Heart left ventricle (tissue), 16 donors: ENCODE measurements at regions not wholly inside any gene's neighbourhood (a gene's known extent, or its start where the extent isn't known, plus 50 kb on each side); places are given as distances from the start of the nearest gene placed in this dataset.

Experiments used
- ATAC-seq, 4 donors: fragments of 200-7000 bp; cut with Tn5 transposase; one replicate each; pipeline ENCODE4 v1.9.1; 2020 to 2022; ENCODE audit warnings: moderate library complexity in 4 of 4, mild to moderate bottlenecking in 3 of 4, moderate number of reproducible peaks in 1 of 4
- DNase-seq, 5 donors: peaks; one replicate each; pipeline ENCODE4 v3.0.0-alpha.2; 2020
- H3K27ac ChIP-seq, 12 donors: fragments of 200-600 bp; sonication (generic) in 4 of 12; one replicate each; pipeline versions ENCODE4 v1.5.0 to v1.8.0; 2016 to 2022; ENCODE audit warnings: mild to moderate bottlenecking in 2 of 12
- H3K27me3 ChIP-seq, 9 donors: fragments of 200-600 bp; sonication (generic) in 2 of 9; one replicate each; pipeline versions ENCODE4 v1.5.1 to v1.8.0; 2016 to 2022; ENCODE audit warnings: mild to moderate bottlenecking in 3 of 9
- H3K36me3 ChIP-seq, 9 donors: fragments of 200-600 bp; sonication (generic) in 2 of 9; one replicate each; pipeline versions ENCODE4 v1.5.0 to v1.8.0; 2018 to 2022; ENCODE audit warnings: mild to moderate bottlenecking in 2 of 9
- H3K4me1 ChIP-seq, 12 donors: fragments of 200-600 bp; sonication (generic) in 4 of 12; one replicate each; pipeline versions ENCODE4 v1.5.0 to v1.8.0; 2016 to 2022; ENCODE audit warnings: mild to moderate bottlenecking in 3 of 12
- H3K4me3 ChIP-seq, 12 donors: fragments of 200-600 bp; sonication (generic) in 4 of 12; one replicate each; pipeline versions ENCODE4 v1.5.0 to v1.8.0; 2017 to 2022; ENCODE audit warnings: mild to moderate bottlenecking in 9 of 12, moderate library complexity in 4 of 12
- H3K9me3 ChIP-seq, 12 donors: fragments of 200-600 bp; sonication (generic) in 4 of 12; one replicate each; pipeline versions ENCODE4 v1.5.0 to v1.8.0; 2016 to 2022; ENCODE audit warnings: mild to moderate bottlenecking in 1 of 12
- POLR2A ChIP-seq, 2 donors: fragments of 450-650 bp; IDR thresholded peaks; one replicate each; pipeline ENCODE4 v1.6.1; 2017; ENCODE audit warnings: antibody characterized with exemption in 2 of 2, mild to moderate bottlenecking in 2 of 2, moderate library complexity in 2 of 2
- WGBS, 4 donors: extraction: QIAGEN DNeasy Blood & Tissue Kit in 2 of 4; methylation state at CpG; one replicate each; pipeline versions ENCODE4 v1.1.5 to v1.1.7; 2013 to 2018; 5-methylcytosine and 5-hydroxymethylcytosine counted together
- intact Hi-C, 10 donors: fragments of 100-400 bp; cut with DNase I; formaldehyde crosslinking; loops; one replicate each; pipeline versions ENCODE4 v1.11.1 to v1.14.2; 2022
- TF ChIP-seq, protein P1 (sequence below), 12 donors: fragments of 200-600 bp; sonication (generic) in 4 of 12; IDR thresholded peaks; one replicate each; pipeline versions ENCODE4 v1.5.0 to v1.8.0; 2018 to 2022; ENCODE audit warnings: antibody characterized with exemption in 12 of 12, mild to moderate bottlenecking in 5 of 12
- donor health status: ischemic (EF 13 %, LVEDD 7.1; RV severe dilation, severe dysfunction).
- donor health status: healthy with polysubstance abuse.
- donor health status: DM: no; HTN: yes; CAD: no.
- donor health status: DM: no; HTN: no; CAD: no.
- donor health status: ischemic (EF 25% LVEDD 6.9; RV normal size, moderate dysfunction).
- donor health status: ischemic (EF 25% LVEDD 5.7; RV mildly dilated, moderate dysfunction).
- donor health status: healthy.
- donor health status: DM: yes; HTN: yes; CAD: no.
- donor health status: ischemic (EF 35%, LVEDD 5.7; RV mildly dilated, moderate dysfunction).
- donor health status: nonischemic (EF 11% LVEDD 7.7; RV severe dilation, severe dysfunction).
- donor health status: DM: yes; HTN: yes; CAD: no.
- donor health status: PGD.
- donor health status: ischemic (EF 29% LVEDD 5.4; RV normal size, mild dysfunction).
- donor health status: nonischemic (EF 23%, LVEDD 6.1; RV moderate dilation, normal function).

DNA sequence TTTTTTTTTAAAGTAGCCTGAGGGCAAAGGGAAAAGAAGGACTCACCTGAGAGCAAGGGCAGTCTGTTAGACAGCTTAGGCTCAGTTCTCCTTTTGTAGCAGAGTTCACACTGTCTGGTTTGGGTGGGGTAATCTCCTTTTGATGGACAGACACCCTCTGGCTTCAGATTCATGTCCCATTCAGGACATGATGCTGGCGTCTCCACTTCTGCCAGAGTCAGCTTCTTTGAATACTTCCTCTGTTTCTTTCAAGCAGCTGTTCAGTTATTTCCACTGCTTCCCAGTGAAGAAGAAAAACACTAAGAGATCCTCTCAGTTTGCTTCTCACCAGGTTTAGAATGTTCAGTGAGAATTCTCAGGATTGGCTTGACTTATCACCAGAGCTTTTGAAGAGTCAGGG is 79.0 kb upstream of the HSD17B12 start:
- peaks cover 0 to 26% (median 0%) of the 10 kb centered on the region in 9 donors for H3K27me3 ChIP-seq
- no peak overlapping the region for H3K4me3 ChIP-seq
- no peak for ATAC-seq
- 35 to 55% (median 46%) methylated on average over 1 of the region's 1 CpG for WGBS, 4 donors
- H3K27ac ChIP-seq: no peak overlapping the region
- no peak for TF ChIP-seq POLR2A (IDR thresholded peaks at IDR 0.05)
- intact Hi-C loops: no loop called here
- H3K9me3 ChIP-seq: peaks cover 0 to 5% (median 0%) of the 10 kb centered on the region in 12 donors
- no peak for DNase-seq
- no peaks in the 10 kb centered on the region for H3K4me1 ChIP-seq
- no peaks in the 10 kb centered on the region for H3K36me3 ChIP-seq

GRCh38 chr11:43602670-43603069 is 77.9 kb upstream of the HSD17B12 start:
- Histone ChIP-seq H3K4me1 (no peaks in the 10 kb centered on the region), H3K27me3 (peaks cover 0 to 20% (median 0%) of the 10 kb centered on the region in 9 donors), H3K4me3 (no peak overlapping the region), H3K36me3 (no peaks in the 10 kb centered on the region), H3K27ac (no peak overlapping the region), H3K9me3 (peaks cover 0 to 5% (median 0%) of the 10 kb centered on the region in 12 donors)
- DNase-seq (no peak), ATAC-seq (no peak)
- WGBS, 4 donors: 83 to 90% (median 87%) methylated on average over 2 of the region's 2 CpGs
- TF ChIP-seq, protein P1, sequence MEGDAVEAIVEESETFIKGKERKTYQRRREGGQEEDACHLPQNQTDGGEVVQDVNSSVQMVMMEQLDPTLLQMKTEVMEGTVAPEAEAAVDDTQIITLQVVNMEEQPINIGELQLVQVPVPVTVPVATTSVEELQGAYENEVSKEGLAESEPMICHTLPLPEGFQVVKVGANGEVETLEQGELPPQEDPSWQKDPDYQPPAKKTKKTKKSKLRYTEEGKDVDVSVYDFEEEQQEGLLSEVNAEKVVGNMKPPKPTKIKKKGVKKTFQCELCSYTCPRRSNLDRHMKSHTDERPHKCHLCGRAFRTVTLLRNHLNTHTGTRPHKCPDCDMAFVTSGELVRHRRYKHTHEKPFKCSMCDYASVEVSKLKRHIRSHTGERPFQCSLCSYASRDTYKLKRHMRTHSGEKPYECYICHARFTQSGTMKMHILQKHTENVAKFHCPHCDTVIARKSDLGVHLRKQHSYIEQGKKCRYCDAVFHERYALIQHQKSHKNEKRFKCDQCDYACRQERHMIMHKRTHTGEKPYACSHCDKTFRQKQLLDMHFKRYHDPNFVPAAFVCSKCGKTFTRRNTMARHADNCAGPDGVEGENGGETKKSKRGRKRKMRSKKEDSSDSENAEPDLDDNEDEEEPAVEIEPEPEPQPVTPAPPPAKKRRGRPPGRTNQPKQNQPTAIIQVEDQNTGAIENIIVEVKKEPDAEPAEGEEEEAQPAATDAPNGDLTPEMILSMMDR (IDR thresholded peaks at IDR 0.05): no peak
- no peak for TF ChIP-seq POLR2A (IDR thresholded peaks at IDR 0.05)
- intact Hi-C loops: no loop called here

GRCh38 chr11:43614214-43614613 is 66.3 kb upstream of the HSD17B12 start:
- 67 to 78% (median 70%) methylated on average over 2 of the region's 2 CpGs for WGBS, 4 donors
- intact Hi-C loops: no loop called here
- no peak for ATAC-seq
- Histone ChIP-seq H3K27me3 (peaks cover 0 to 5% (median 0%) of the 10 kb centered on the region in 9 donors), H3K4me3 (no peak overlapping the region), H3K36me3 (no peaks in the 10 kb centered on the region), H3K27ac (no peak overlapping the region), H3K4me1 (no peaks in the 10 kb centered on the region), H3K9me3 (peaks cover 0 to 25% (median 9%) of the 10 kb centered on the region in 12 donors)
- TF ChIP-seq POLR2A (IDR thresholded peaks at IDR 0.05): no peak
- TF ChIP-seq, protein P1 (IDR thresholded peaks at IDR 0.05): no peak
- no peak for DNase-seq

DNA sequence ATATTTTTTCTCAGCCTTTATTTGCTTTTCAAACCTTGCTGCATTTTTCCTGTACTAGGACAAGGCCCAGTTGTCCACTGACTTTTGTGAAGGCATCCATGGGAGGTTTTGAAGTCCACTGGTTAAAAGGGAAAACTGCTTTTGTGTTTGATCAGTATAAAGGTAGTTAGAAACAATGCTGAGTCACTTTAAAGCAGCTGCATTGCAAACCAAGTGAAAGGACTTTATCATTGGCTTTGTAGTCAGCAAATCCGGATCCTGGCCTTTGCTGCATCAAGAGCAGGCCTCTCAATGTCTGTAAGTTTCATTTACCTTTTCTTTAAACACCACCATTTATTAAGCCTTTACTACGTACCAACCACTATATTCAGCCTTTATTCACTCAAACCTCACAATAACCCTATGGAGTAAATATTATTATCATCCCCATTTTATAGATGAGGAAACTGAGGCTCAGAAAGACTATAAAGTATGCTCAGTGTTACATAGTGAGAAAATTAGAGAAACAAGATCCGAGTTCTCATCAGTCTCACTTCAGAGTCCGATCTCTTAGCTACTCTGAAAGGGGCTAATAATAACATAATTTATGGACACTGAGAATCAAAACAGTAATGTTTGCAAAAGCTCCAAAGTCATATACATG is 60.6 kb upstream of the HSD17B12 start:
- ATAC-seq (no peak), DNase-seq (no peak)
- Histone ChIP-seq H3K27ac (no peak overlapping the region), H3K27me3 (peaks cover 0 to 38% (median 8%) of the 10 kb centered on the region in 9 donors), H3K9me3 (peaks cover 0 to 8% (median 0%) of the 10 kb centered on the region in 12 donors), H3K36me3 (no peaks in the 10 kb centered on the region), H3K4me3 (no peak overlapping the region), H3K4me1 (no peaks in the 10 kb centered on the region)
- TF ChIP-seq, protein P1 (IDR thresholded peaks at IDR 0.05): no peak
- TF ChIP-seq POLR2A (IDR thresholded peaks at IDR 0.05): no peak
- intact Hi-C loops: no loop called here
- 81 to 90% (median 87%) methylated on average over 4 of the region's 4 CpGs for WGBS, 4 donors

DNA sequence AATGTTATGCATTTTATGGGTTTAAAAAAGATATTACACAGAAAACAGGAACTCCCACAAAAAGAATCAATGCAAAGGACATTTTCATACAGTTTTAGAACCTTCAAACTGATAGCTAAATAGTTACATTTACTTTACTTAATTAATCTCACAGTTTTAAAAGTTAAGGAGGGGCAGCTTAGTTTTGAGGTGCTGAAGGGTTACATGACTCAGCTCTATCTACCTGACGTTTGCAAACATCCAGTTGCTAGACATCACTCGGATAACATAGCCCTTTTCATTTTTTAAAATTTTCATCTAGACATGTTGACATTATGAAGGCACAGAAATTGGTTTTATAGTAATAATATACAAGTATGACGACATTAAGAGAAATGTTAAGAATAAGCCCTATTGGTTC is 53.7 kb upstream of the HSD17B12 start:
- DNase-seq (no peak), ATAC-seq (no peak)
- H3K36me3 ChIP-seq: no peaks in the 10 kb centered on the region
- 56 to 72% (median 58%) methylated on average over 3 of the region's 3 CpGs for WGBS, 4 donors
- H3K4me3 ChIP-seq: no peak overlapping the region
- no peaks in the 10 kb centered on the region for H3K9me3 ChIP-seq
- intact Hi-C loops: no loop called here
- H3K27ac ChIP-seq: no peak overlapping the region
- TF ChIP-seq, protein P1 (IDR thresholded peaks at IDR 0.05): no peak
- no peak for TF ChIP-seq POLR2A (IDR thresholded peaks at IDR 0.05)
- H3K4me1 ChIP-seq: no peaks in the 10 kb centered on the region
- peaks cover 0 to 87% (median 35%) of the 10 kb centered on the region in 9 donors for H3K27me3 ChIP-seq
